ENCODE measurements at regions not wholly inside any gene's neighbourhood (a gene's known extent, or its start where the extent isn't known, plus 50 kb on each side); places are given as distances from the start of the nearest gene placed in this dataset.

GRCh38 chr6:113365191-113365590 is 492.0 kb upstream of the MARCKS start:
- TF ChIP-seq REST (IDR thresholded peaks at IDR 0.05; ENCODE audit: insufficient read depth in 1 of 2, low read depth in 2 of 2, low read length in 2 of 2) (no peak), TAF1 (IDR thresholded peaks at IDR 0.05; ENCODE audit: borderline replicate concordance, insufficient read depth, low read length) (no peak), SIN3A (IDR thresholded peaks at IDR 0.05; ENCODE audit: borderline replicate concordance, insufficient read depth, low read length) (no peak)

GRCh38 chr6:113366505-113366904 is 490.6 kb upstream of the MARCKS start:
- TF ChIP-seq FOXP2 (optimal IDR thresholded peaks at IDR 0.05; ENCODE audit: borderline replicate concordance, extremely low read depth, extremely low read length, insufficient read depth), result no peak
- no peak for TF ChIP-seq POLR2AphosphoS5 (IDR thresholded peaks at IDR 0.05; ENCODE audit: low read depth, low read length)
- no peak for TF ChIP-seq REST (IDR thresholded peaks at IDR 0.05; ENCODE audit: insufficient read depth in 1 of 2, low read depth in 2 of 2, low read length in 2 of 2)
- no peak for TF ChIP-seq TAF1 (IDR thresholded peaks at IDR 0.05; ENCODE audit: borderline replicate concordance, insufficient read depth, low read length)
- no peak for TF ChIP-seq SIN3A (IDR thresholded peaks at IDR 0.05; ENCODE audit: borderline replicate concordance, insufficient read depth, low read length)

- TF ChIP-seq SIN3A (IDR thresholded peaks at IDR 0.05; ENCODE audit: borderline replicate concordance, insufficient read depth, low read length), result no peak
- no peak for TF ChIP-seq TAF1 (IDR thresholded peaks at IDR 0.05; ENCODE audit: borderline replicate concordance, insufficient read depth, low read length)
- no peak for TF ChIP-seq REST (IDR thresholded peaks at IDR 0.05; ENCODE audit: insufficient read depth in 1 of 2, low read depth in 2 of 2, low read length in 2 of 2)
- no peak for TF ChIP-seq FOXP2 (optimal IDR thresholded peaks at IDR 0.05; ENCODE audit: borderline replicate concordance, extremely low read depth, extremely low read length, insufficient read depth)
- no peak for TF ChIP-seq POLR2AphosphoS5 (IDR thresholded peaks at IDR 0.05; ENCODE audit: low read depth, low read length)
Observed at GRCh38 chr6:113370508-113371502, 486.3 kb upstream of the MARCKS start.

- TF ChIP-seq POLR2AphosphoS5 (IDR thresholded peaks at IDR 0.05; ENCODE audit: low read depth, low read length), result no peak
- no peak for TF ChIP-seq TAF1 (IDR thresholded peaks at IDR 0.05; ENCODE audit: borderline replicate concordance, insufficient read depth, low read length)
- no peak for TF ChIP-seq FOXP2 (optimal IDR thresholded peaks at IDR 0.05; ENCODE audit: borderline replicate concordance, extremely low read depth, extremely low read length, insufficient read depth)
- no peak for TF ChIP-seq REST (IDR thresholded peaks at IDR 0.05; ENCODE audit: insufficient read depth in 1 of 2, low read depth in 2 of 2, low read length in 2 of 2)
- TF ChIP-seq SIN3A (IDR thresholded peaks at IDR 0.05; ENCODE audit: borderline replicate concordance, insufficient read depth, low read length), result no peak
Observed at GRCh38 chr6:113375950-113376846, 480.9 kb upstream of the MARCKS start.
